GM23248 (cell line): ENCODE measurements at regions not wholly inside any gene's neighbourhood (a gene's known extent, or its start where the extent isn't known, plus 50 kb on each side); places are given as distances from the start of the nearest gene placed in this dataset.

ENCODE experiments used
- DNase-seq: peaks from one replicate; pipeline ENCODE4 v3.0.0-alpha.2; 2015
- H2AFZ ChIP-seq: fragments of 200-600 bp; sonication (generic); 2 replicates; pipeline ENCODE4 v1.6.1; 2016; ENCODE audit warnings: antibody characterized with exemption
- H3F3A ChIP-seq: fragments of 200-600 bp; sonication (generic); 2 replicates; pipeline ENCODE4 v1.6.1; 2016; ENCODE audit warnings: mild to moderate bottlenecking, antibody characterized with exemption, mixed run types; ENCODE audit not compliant: insufficient read depth
- H3K27ac ChIP-seq: fragments of 200-600 bp; sonication (generic); 2 replicates; pipeline ENCODE4 v1.5.1; 2016; ENCODE audit warnings: mild to moderate bottlenecking
- H3K27me3 ChIP-seq: fragments of 200-600 bp; sonication (generic); replicated peaks from 2 replicates; pipeline ENCODE4 v1.6.1; 2016; ENCODE audit warnings: mild to moderate bottlenecking; ENCODE audit not compliant: insufficient read depth
- H3K36me3 ChIP-seq: fragments of 200-600 bp; sonication (generic); 2 replicates; pipeline ENCODE4 v1.6.1; 2016; ENCODE audit warnings: low read depth, mild to moderate bottlenecking
- H3K4me1 ChIP-seq: fragments of 200-600 bp; sonication (generic); 2 replicates; pipeline ENCODE4 v1.6.1; 2016; ENCODE audit warnings: mild to moderate bottlenecking; ENCODE audit not compliant: insufficient read depth
- H3K4me2 ChIP-seq: fragments of 200-600 bp; sonication (generic); one replicate; pipeline ENCODE4 v1.6.1; 2016; ENCODE audit warnings: mild to moderate bottlenecking; ENCODE audit not compliant: unreplicated experiment
- H3K4me3 ChIP-seq: fragments of 200-600 bp; sonication (generic); 2 replicates; pipeline ENCODE4 v1.5.1; 2016; ENCODE audit warnings: mild to moderate bottlenecking
- H3K79me2 ChIP-seq: fragments of 200-600 bp; sonication (generic); 2 replicates; pipeline ENCODE4 v1.6.1; 2016; ENCODE audit warnings: mild to moderate bottlenecking; ENCODE audit not compliant: insufficient read depth
- H3K9ac ChIP-seq: fragments of 200-600 bp; sonication (generic); 2 replicates; pipeline ENCODE4 v1.6.1; 2016; ENCODE audit warnings: mild to moderate bottlenecking
- H3K9me2 ChIP-seq: fragments of 200-600 bp; sonication (generic); 2 replicates; pipeline ENCODE4 v1.6.1; 2016; ENCODE audit warnings: mixed run types, mild to moderate bottlenecking, moderate library complexity; ENCODE audit not compliant: insufficient read depth
- H3K9me3 ChIP-seq: fragments of 200-600 bp; sonication (generic); one replicate; pipeline ENCODE4 v1.6.1; 2017; ENCODE audit warnings: low read depth
- H4K20me1 ChIP-seq: fragments of 200-600 bp; sonication (generic); 2 replicates; pipeline ENCODE4 v1.6.0; 2016; ENCODE audit not compliant: insufficient read depth
- EZH2 ChIP-seq: fragments of 200-600 bp; sonication (generic); IDR thresholded peaks from 2 replicates; pipeline ENCODE4 v1.6.1; 2018; ENCODE audit warnings: antibody characterized with exemption, mild to moderate bottlenecking; ENCODE audit not compliant: insufficient read depth, poor library complexity, severe bottlenecking
- EZH2phosphoT487 ChIP-seq: fragments of 200-600 bp; sonication (generic); IDR thresholded peaks from 2 replicates; pipeline ENCODE4 v1.6.1; 2018; ENCODE audit warnings: antibody characterized with exemption, moderate library complexity, mild to moderate bottlenecking, low read depth; ENCODE audit not compliant: insufficient read depth
- WGBS, 2 experiments: methylation state at CpG; one replicate each; pipeline ENCODE4 v1.1.6; 2015 to 2017; ENCODE audit warnings: low lambda C conversion rate in 2 of 2, low coverage in 1 of 2; ENCODE audit errors: missing lambda C conversion rate in 2 of 2; 5-methylcytosine and 5-hydroxymethylcytosine counted together
- in situ Hi-C: fragments of 300-500 bp; cut with MboI; formaldehyde crosslinking; loops from 2 replicates; pipeline ENCODE4 v1.15.0; 2020

DNA sequence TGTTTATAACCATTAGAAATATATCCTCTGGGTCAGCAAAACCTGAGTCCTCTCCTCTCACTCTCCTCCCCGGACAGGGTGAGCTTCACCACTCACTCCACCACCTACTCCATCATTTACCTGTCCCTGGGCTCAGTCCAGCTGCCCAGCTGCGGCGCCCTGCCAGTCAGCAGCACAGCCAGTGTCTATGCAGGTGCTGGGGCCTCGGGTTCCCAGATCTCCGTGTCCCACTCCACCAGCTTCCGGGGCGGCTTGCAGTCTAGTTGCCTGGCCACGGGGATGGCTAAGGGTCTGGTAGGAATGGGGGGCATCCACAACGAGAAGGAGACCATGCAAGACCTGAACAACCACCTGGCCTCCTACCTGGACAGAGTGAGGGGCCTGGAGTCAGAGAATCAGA, 662.2 kb upstream of the ACTRT1 start:
- in situ Hi-C loops: no loop called here
- WGBS, 2 experiments: 31 to 37% methylated on average over 8 to 9 of the region's 9 CpGs
- H3K27ac ChIP-seq: no peak overlapping the region

DNA sequence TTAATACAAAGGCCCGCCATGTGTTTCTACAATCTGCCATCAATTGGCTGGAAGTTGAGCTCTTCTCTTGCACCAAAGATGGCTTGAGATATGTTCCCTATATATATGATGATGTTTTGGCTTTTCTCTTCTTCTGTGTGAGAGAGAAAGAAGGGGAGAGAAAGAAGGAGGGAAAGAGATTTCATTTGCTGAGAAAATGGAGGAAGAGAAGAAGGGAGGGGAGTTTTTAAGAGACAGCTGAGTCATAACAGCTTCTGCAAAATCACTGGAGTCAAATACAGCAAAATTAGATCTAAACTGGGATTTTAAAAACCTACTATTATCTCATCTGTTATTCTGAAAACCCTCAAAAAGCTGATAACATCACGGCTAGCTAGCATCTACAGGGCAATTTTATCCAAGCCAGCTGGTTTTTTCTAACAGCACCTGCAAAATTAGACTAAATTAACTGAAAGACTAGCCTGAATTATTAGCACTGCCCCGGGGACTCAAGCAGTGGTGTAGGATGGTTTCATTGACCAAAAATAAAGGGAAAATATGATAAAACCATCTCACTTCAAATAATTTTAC, 647.6 kb upstream of the ACTRT1 start:
- in situ Hi-C loops: no loop called here

More for the DNA sequence above, 662.2 kb upstream of the ACTRT1 start:
- no peak overlapping the region for H3K4me3 ChIP-seq
- H4K20me1 ChIP-seq: no peaks in the 10 kb centered on the region
- no peaks in the 10 kb centered on the region for H3K9me2 ChIP-seq
- no peaks in the 10 kb centered on the region for H3K9me3 ChIP-seq
- no peak overlapping the region for H3K4me2 ChIP-seq
- no peak overlapping the region for H3K9ac ChIP-seq
- no peak for DNase-seq
- H3K79me2 ChIP-seq: no peaks in the 10 kb centered on the region
- no peaks in the 10 kb centered on the region for H3K4me1 ChIP-seq
- TF ChIP-seq EZH2 (no peak), EZH2phosphoT487 (no peak)
- H3K27me3 ChIP-seq: no peaks in the 10 kb centered on the region
- H3F3A ChIP-seq: no peaks in the 10 kb centered on the region
- H2AFZ ChIP-seq: no peak overlapping the region
- H3K36me3 ChIP-seq: no peaks in the 10 kb centered on the region

DNA sequence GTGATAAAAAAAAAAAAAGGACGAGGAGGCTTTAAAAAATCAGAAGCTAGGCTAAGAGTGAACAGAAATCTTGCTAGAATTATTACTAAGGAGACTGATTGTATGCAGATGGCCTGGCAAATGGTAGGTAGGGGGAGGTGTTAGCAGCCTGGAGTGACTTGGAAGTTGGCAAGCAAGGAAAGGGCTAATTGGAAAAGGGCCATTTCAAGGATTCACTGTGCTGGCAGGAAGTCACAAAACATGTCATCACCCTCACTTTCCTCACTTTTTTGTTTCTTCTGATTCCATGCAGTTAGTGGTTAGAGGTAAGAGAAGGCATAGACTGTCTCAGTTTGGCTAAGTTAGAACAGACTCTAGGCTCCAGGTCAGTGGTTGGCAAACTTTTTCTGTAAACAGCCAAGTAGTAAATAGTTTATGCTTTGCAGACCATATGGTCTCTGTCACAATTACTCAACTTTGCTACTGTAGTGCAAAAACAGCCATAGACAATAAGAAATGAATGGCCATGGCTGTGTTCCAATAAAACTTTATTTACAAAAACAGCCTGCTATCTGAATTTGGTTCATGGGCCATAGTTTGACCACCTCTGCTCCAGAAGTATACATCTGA, 646.5 kb upstream of the ACTRT1 start:
- Histone ChIP-seq H3K27me3 (no peaks in the 10 kb centered on the region), H3K4me1 (no peaks in the 10 kb centered on the region), H3K9me2 (no peaks in the 10 kb centered on the region), H3K9ac (no peak overlapping the region), H2AFZ (no peak overlapping the region), H3K9me3 (no peaks in the 10 kb centered on the region), H3K36me3 (no peaks in the 10 kb centered on the region), H3K79me2 (no peaks in the 10 kb centered on the region), H4K20me1 (no peaks in the 10 kb centered on the region), H3K4me2 (no peak overlapping the region), H3F3A (no peaks in the 10 kb centered on the region), H3K4me3 (no peak overlapping the region), H3K27ac (no peak overlapping the region)
- in situ Hi-C loops: no loop called here
- no peak for DNase-seq
- WGBS, 2 experiments: 0 to 8% methylated on average over 1 of the region's 1 CpG
- TF ChIP-seq EZH2phosphoT487: no peak

More for the DNA sequence above, 647.6 kb upstream of the ACTRT1 start:
- no peak overlapping the region for H3K9ac ChIP-seq
- 18 to 31% methylated on average over 3 of the region's 3 CpGs for WGBS, 2 experiments
- no peak overlapping the region for H3K4me2 ChIP-seq
- no peaks in the 10 kb centered on the region for H3K4me1 ChIP-seq
- H4K20me1 ChIP-seq: no peaks in the 10 kb centered on the region
- H3K27me3 ChIP-seq: no peaks in the 10 kb centered on the region
- TF ChIP-seq EZH2phosphoT487 (no peak), EZH2 (no peak)
- H3K36me3 ChIP-seq: no peaks in the 10 kb centered on the region
- H3F3A ChIP-seq: no peaks in the 10 kb centered on the region
- H3K9me3 ChIP-seq: no peaks in the 10 kb centered on the region
- H2AFZ ChIP-seq: no peak overlapping the region
- no peaks in the 10 kb centered on the region for H3K9me2 ChIP-seq
- H3K4me3 ChIP-seq: no peak overlapping the region
- H3K27ac ChIP-seq: no peak overlapping the region
- H3K79me2 ChIP-seq: no peaks in the 10 kb centered on the region
- DNase-seq: no peak

DNA sequence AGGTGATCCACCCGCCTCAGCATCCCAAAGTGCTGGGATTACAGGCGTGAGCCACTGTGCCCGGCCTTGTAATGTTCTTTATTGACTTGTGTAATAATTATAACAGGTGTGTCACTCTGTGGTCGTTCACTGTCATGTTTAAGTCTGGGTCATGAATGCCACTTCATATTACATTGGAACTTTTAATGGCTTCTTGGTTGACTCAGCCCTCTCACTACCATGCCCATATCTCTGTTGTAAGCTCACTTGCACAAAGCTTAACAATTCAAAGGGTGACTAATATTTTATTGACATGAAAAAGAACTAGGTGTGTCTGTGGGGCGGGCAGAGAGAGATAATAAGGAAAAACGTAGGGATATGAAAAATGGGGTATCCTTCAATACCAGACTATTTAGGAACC, 639.7 kb upstream of the ACTRT1 start:
- Histone ChIP-seq H3K27me3 (no peaks in the 10 kb centered on the region), H4K20me1 (no peaks in the 10 kb centered on the region), H3K4me1 (no peaks in the 10 kb centered on the region), H3K9ac (no peak overlapping the region), H3K9me2 (no peaks in the 10 kb centered on the region), H3K79me2 (no peaks in the 10 kb centered on the region), H3K4me3 (no peak overlapping the region), H3K27ac (no peak overlapping the region), H3K4me2 (no peak overlapping the region), H3K36me3 (no peaks in the 10 kb centered on the region), H3K9me3 (no peaks in the 10 kb centered on the region), H3F3A (no peaks in the 10 kb centered on the region), H2AFZ (no peak overlapping the region)
- in situ Hi-C loops: no loop called here
- WGBS, 2 experiments: 17 to 29% methylated on average over 5 to 6 of the region's 6 CpGs
- DNase-seq: no peak
- TF ChIP-seq EZH2phosphoT487 (no peak), EZH2 (no peak)

DNA sequence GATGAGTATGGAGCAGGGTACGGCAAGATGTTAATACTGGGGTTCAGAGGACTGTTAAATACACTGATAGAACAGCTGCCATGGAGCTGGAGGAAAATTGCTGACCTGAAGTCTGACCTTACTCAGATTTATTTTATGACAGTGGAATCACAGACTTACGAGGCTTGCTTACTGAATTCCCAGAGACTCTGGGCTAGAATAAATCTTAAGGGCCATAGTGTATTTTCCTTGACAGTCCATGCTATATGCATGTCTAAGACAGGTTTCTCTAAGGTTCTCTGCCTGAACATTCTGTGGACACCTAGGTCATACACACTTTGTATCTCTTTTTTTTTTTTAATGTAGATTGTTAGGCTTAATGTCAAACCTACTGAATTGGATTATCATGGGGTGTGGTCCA, 633.2 kb upstream of the ACTRT1 start:
- H3K9ac ChIP-seq: no peak overlapping the region
- no peak overlapping the region for H2AFZ ChIP-seq
- in situ Hi-C loops: no loop called here
- no peak overlapping the region for H3K27ac ChIP-seq
- no peaks in the 10 kb centered on the region for H4K20me1 ChIP-seq
- H3K9me3 ChIP-seq: no peaks in the 10 kb centered on the region
- no peak overlapping the region for H3K4me2 ChIP-seq
- H3K9me2 ChIP-seq: no peaks in the 10 kb centered on the region
- DNase-seq: no peak
- H3K27me3 ChIP-seq: no peaks in the 10 kb centered on the region
- H3K4me3 ChIP-seq: no peak overlapping the region
- WGBS, 2 experiments: 6 to 26% methylated on average over 2 of the region's 2 CpGs
- no peaks in the 10 kb centered on the region for H3K36me3 ChIP-seq
- H3K4me1 ChIP-seq: no peaks in the 10 kb centered on the region
- H3K79me2 ChIP-seq: no peaks in the 10 kb centered on the region
- TF ChIP-seq EZH2: no peak
- TF ChIP-seq EZH2phosphoT487: no peak
- no peaks in the 10 kb centered on the region for H3F3A ChIP-seq
